ENCODE measurements at regions not wholly inside any gene's neighbourhood (a gene's known extent, or its start where the extent isn't known, plus 50 kb on each side); places are given as distances from the start of the nearest gene placed in this dataset.

- TF ChIP-seq AEBP2 (tag by site-specific recombination; IDR thresholded peaks at IDR 0.05; ENCODE audit: borderline replicate concordance) (no peak), ZNF548 (tag by site-specific recombination; IDR thresholded peaks at IDR 0.05) (no peak), ZNF626 (tag by site-specific recombination; IDR thresholded peaks at IDR 0.05) (no peak), ZBTB44 (tag by site-specific recombination; IDR thresholded peaks at IDR 0.05) (no peak), ZBTB7A (tag by site-specific recombination; IDR thresholded peaks at IDR 0.05; ENCODE audit: low read depth) (no peak), ZNF473 (tag by site-specific recombination; IDR thresholded peaks at IDR 0.05) (no peak), ZBTB6 (tag by site-specific recombination; IDR thresholded peaks at IDR 0.05) (no peak), ZNF394 (tag by site-specific recombination; IDR thresholded peaks at IDR 0.05; ENCODE audit: borderline replicate concordance) (no peak)
These were observed 101.3 kb downstream of the RAD51AP2 start (continued) for GRCh38 chr2:17416884-17417391.

- POLR2A ChIA-PET, result no interaction called here
- CTCF ChIA-PET, result no interaction called here
These were observed 105.2 kb downstream of the RAD51AP2 start for GRCh38 chr2:17413036-17413435.

GRCh38 chr2:17401096-17401495, 117.1 kb downstream of the RAD51AP2 start:
- CTCF ChIA-PET, result no interaction called here
- no peak for TF ChIP-seq ZNF548 (tag by site-specific recombination; IDR thresholded peaks at IDR 0.05)
- no peak for TF ChIP-seq ZNF266 (tag by site-specific recombination; IDR thresholded peaks at IDR 0.05; ENCODE audit: low read depth)
- no peak for TF ChIP-seq ZNF830 (tag by site-specific recombination; IDR thresholded peaks at IDR 0.05; ENCODE audit: low read depth)
- no peak for TF ChIP-seq ZBTB26 (tag by site-specific recombination; optimal IDR thresholded peaks at IDR 0.05)
- TF ChIP-seq KLF16 (tag by site-specific recombination; IDR thresholded peaks at IDR 0.05), result no peak
- TF ChIP-seq INSM2 (tag by site-specific recombination; IDR thresholded peaks at IDR 0.05), result no peak
- TF ChIP-seq ZNF561 (tag by site-specific recombination; IDR thresholded peaks at IDR 0.05; ENCODE audit: borderline replicate concordance), result no peak
- TF ChIP-seq BCL6B (tag by site-specific recombination; IDR thresholded peaks at IDR 0.05), result no peak
- no peaks in the 10 kb centered on the region for H3K36me3 ChIP-seq (ENCODE audit: control insufficient read depth in 2 of 2, insufficient read depth in 1 of 2, low read length in 2 of 2)
- H3K9me3 ChIP-seq (ENCODE audit: control insufficient read depth, insufficient read depth, low read depth, low read length), result no peaks in the 10 kb centered on the region
- H3K4me1 ChIP-seq (ENCODE audit: control insufficient read depth, insufficient read depth, low read length), result no peaks in the 10 kb centered on the region
- POLR2A ChIA-PET, result no interaction called here
- no peak overlapping the region for H3K27ac ChIP-seq (ENCODE audit: extremely low read depth, low read depth, low read length)
- H3K4me3 ChIP-seq (ENCODE audit: low read depth, low read length), result no peak overlapping the region

More at GRCh38 chr2:17413036-17413435, 105.2 kb downstream of the RAD51AP2 start:
- H3K27ac ChIP-seq (ENCODE audit: extremely low read depth, low read depth, low read length), result no peak overlapping the region
- H3K9me3 ChIP-seq (ENCODE audit: control insufficient read depth, insufficient read depth, low read depth, low read length), result no peaks in the 10 kb centered on the region
- H3K36me3 ChIP-seq (ENCODE audit: control insufficient read depth in 2 of 2, insufficient read depth in 1 of 2, low read length in 2 of 2), result no peaks in the 10 kb centered on the region
- H3K4me3 ChIP-seq (ENCODE audit: low read depth, low read length), result no peak overlapping the region
- no peaks in the 10 kb centered on the region for H3K4me1 ChIP-seq (ENCODE audit: control insufficient read depth, insufficient read depth, low read length)
- TF ChIP-seq ZNF704 (tag by site-specific recombination; IDR thresholded peaks at IDR 0.05) (no peak), ZBTB17 (tag by site-specific recombination; IDR thresholded peaks at IDR 0.05) (no peak), ZNF843 (tag by site-specific recombination; IDR thresholded peaks at IDR 0.05) (no peak), ZNF544 (tag by site-specific recombination; IDR thresholded peaks at IDR 0.05) (no peak), ZNF214 (tag by site-specific recombination; IDR thresholded peaks at IDR 0.05; ENCODE audit: borderline replicate concordance) (no peak), ZNF473 (tag by site-specific recombination; IDR thresholded peaks at IDR 0.05) (no peak), ZNF184 (tag by site-specific recombination; IDR thresholded peaks at IDR 0.05) (no peak)
